ENCODE measurements at regions not wholly inside any gene's neighbourhood (a gene's known extent, or its start where the extent isn't known, plus 50 kb on each side); places are given as distances from the start of the nearest gene placed in this dataset.

DNA sequence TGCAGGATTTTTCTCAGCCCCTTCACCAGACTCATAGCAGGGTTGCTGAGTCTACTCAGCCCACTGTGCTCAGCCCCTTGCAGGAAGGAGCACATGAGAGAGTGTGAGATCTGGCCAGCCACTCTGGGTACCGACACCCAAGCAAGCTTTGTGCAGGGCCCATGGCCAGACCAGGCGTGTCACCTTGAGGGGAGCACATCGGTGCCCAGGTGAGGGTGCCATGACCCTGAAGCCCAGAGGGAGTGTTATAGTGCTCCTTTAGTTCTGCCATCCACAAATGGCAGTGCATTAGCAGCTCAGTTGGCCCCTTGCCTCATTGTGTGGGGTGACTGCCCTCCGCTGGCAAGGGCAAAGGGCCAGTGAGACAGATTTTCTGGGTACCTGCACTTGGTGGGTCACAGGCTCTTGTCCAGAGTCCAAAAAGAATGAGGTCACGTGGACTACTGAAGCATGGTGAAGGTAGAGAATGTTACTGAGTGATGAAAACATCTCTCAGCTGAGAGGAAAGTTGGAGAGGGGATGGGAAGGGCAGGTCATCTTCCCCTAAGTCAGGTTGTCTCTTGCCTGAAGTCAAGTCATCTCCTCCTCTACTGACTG lies 181.8 kb downstream of the MACC1 start:
- no peaks in the 10 kb centered on the region for H3K9me3 ChIP-seq (ENCODE audit: control insufficient read depth in 2 of 3, insufficient read depth in 1 of 3, low read length in 3 of 3)
- TF ChIP-seq, protein P1, sequence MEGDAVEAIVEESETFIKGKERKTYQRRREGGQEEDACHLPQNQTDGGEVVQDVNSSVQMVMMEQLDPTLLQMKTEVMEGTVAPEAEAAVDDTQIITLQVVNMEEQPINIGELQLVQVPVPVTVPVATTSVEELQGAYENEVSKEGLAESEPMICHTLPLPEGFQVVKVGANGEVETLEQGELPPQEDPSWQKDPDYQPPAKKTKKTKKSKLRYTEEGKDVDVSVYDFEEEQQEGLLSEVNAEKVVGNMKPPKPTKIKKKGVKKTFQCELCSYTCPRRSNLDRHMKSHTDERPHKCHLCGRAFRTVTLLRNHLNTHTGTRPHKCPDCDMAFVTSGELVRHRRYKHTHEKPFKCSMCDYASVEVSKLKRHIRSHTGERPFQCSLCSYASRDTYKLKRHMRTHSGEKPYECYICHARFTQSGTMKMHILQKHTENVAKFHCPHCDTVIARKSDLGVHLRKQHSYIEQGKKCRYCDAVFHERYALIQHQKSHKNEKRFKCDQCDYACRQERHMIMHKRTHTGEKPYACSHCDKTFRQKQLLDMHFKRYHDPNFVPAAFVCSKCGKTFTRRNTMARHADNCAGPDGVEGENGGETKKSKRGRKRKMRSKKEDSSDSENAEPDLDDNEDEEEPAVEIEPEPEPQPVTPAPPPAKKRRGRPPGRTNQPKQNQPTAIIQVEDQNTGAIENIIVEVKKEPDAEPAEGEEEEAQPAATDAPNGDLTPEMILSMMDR (IDR thresholded peaks at IDR 0.05; ENCODE audit: borderline replicate concordance, extremely low read depth, insufficient read depth) = no peak
- no peaks in the 10 kb centered on the region for H3K4me1 ChIP-seq (ENCODE audit: control insufficient read depth in 2 of 3, insufficient read depth in 2 of 3, low read depth in 1 of 3, low read length in 3 of 3)
- no peaks in the 10 kb centered on the region for H3K27me3 ChIP-seq (ENCODE audit: control insufficient read depth, insufficient read depth, low read length)
- H3K27ac ChIP-seq (ENCODE audit: low read depth in 2 of 2, low read length in 2 of 2) = no peak overlapping the region
- FAIRE-seq (no peak), DNase-seq (peak in 1 of 5 donors; percentile 59)
- H3K36me3 ChIP-seq (ENCODE audit: control insufficient read depth in 2 of 3, insufficient read depth in 3 of 3, low read length in 3 of 3) = no peaks in the 10 kb centered on the region
- intact Hi-C loops (cut with DNase I) = no loop called here
- H3K9ac ChIP-seq (ENCODE audit: low read length in 3 of 3) = no peak overlapping the region
- no peak overlapping the region for H3K4me3 ChIP-seq (ENCODE audit: low read length in 3 of 3)

DNA sequence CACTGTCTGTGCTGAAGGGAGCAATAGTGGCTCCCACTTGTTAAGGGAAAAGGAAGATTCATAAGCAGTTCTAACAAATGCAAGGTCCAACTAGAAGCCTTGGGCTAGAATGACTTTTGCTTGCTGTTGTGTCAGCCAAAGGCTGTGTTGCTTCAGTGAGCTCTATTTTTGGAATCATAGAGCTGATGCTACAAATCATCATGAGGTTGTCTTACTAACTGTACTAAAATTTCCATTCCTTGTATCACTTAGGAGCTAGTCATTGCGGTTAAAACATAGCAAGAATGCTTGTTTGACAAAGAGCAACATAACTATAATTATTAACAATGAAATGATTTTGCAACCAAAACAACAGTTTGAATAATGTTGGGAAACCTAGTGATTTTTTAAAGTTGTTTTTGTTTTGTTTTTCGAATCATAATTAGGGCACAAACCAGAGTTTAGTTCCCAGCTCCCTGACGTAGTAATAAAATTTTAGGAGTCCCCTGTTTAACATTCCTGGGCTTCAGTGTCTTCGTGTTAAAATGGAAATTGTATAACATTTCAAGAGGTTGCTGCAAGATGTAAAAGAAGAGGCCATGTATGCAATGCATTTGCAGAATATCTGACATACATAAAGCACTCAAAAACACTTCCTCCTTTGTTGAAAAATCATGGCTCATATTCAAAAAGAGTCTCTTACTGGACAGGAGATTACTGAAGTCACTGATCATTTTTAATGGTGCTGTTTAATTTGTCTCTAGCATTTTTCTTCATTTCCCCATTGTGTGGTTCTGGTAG lies 183.4 kb downstream of the MACC1 start:
- intact Hi-C loops (cut with DNase I) = no loop called here
- DNase-seq (no peak), FAIRE-seq (no peak)
- Histone ChIP-seq H3K9ac (ENCODE audit: low read length in 3 of 3) (no peak overlapping the region), H3K27ac (ENCODE audit: low read depth in 2 of 2, low read length in 2 of 2) (no peak overlapping the region), H3K4me3 (ENCODE audit: low read length in 3 of 3) (no peak overlapping the region), H3K36me3 (ENCODE audit: control insufficient read depth in 2 of 3, insufficient read depth in 3 of 3, low read length in 3 of 3) (no peaks in the 10 kb centered on the region), H3K9me3 (ENCODE audit: control insufficient read depth in 2 of 3, insufficient read depth in 1 of 3, low read length in 3 of 3) (no peaks in the 10 kb centered on the region), H3K27me3 (ENCODE audit: control insufficient read depth, insufficient read depth, low read length) (no peaks in the 10 kb centered on the region), H3K4me1 (ENCODE audit: control insufficient read depth in 2 of 3, insufficient read depth in 2 of 3, low read depth in 1 of 3, low read length in 3 of 3) (no peaks in the 10 kb centered on the region)
- TF ChIP-seq, protein P1 (IDR thresholded peaks at IDR 0.05; ENCODE audit: borderline replicate concordance, extremely low read depth, insufficient read depth) = no peak

DNA sequence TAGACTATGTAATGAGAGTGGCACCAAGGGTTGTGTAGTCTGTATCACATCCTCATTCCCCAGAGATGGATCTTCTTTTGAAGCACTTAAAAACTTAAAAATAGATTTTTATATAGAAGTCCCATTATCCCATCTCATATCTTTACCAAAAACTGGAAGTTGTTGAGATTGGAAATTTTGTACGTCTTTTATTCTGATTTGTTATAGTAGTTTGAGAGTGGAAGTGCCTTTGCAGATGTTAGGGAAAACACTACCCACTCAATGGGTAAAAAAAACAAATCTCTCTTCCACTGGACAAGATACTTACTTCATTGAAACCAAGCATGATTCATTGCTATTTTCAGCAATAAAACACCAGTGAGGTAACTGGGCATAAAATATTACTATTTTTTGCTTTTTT lies 184.4 kb downstream of the MACC1 start:
- intact Hi-C loops (cut with DNase I) = no loop called here
- Histone ChIP-seq H3K9me3 (ENCODE audit: control insufficient read depth in 2 of 3, insufficient read depth in 1 of 3, low read length in 3 of 3) (no peaks in the 10 kb centered on the region), H3K27ac (ENCODE audit: low read depth in 2 of 2, low read length in 2 of 2) (no peak overlapping the region), H3K4me3 (ENCODE audit: low read length in 3 of 3) (no peak overlapping the region), H3K9ac (ENCODE audit: low read length in 3 of 3) (no peak overlapping the region), H3K36me3 (ENCODE audit: control insufficient read depth in 2 of 3, insufficient read depth in 3 of 3, low read length in 3 of 3) (no peaks in the 10 kb centered on the region), H3K4me1 (ENCODE audit: control insufficient read depth in 2 of 3, insufficient read depth in 2 of 3, low read depth in 1 of 3, low read length in 3 of 3) (no peaks in the 10 kb centered on the region), H3K27me3 (ENCODE audit: control insufficient read depth, insufficient read depth, low read length) (no peaks in the 10 kb centered on the region)
- FAIRE-seq (no peak), DNase-seq (no peak)
- TF ChIP-seq, protein P1 (IDR thresholded peaks at IDR 0.05; ENCODE audit: borderline replicate concordance, extremely low read depth, insufficient read depth) = no peak
